ENCODE measurements at regions not wholly inside any gene's neighbourhood (a gene's known extent, or its start where the extent isn't known, plus 50 kb on each side); places are given as distances from the start of the nearest gene placed in this dataset.

- no peak for TF ChIP-seq CTCF (IDR thresholded peaks at IDR 0.05)
- TF ChIP-seq EZH2 (IDR thresholded peaks at IDR 0.05), result no peak
- no peak for TF ChIP-seq EZH2phosphoT487 (IDR thresholded peaks at IDR 0.05)
These were observed 317.4 kb downstream of the NNT start for GRCh38 chr5:43920422-43920821.

All from neural progenitor cell (in vitro differentiated cells).